NOMO-1 treated with DMSO at 0.1 percent for 48 hours (cell line): ENCODE measurements at regions not wholly inside any gene's neighbourhood (a gene's known extent, or its start where the extent isn't known, plus 50 kb on each side); places are given as distances from the start of the nearest gene placed in this dataset.

Source experiments
- DNase-seq: peaks from one replicate; lab custom pipeline; 2025; ENCODE audit not compliant: unreplicated experiment; lab: John Stamatoyannopoulos, UW

GRCh38 chr2:48104418-48104817 is 198.1 kb upstream of the FBXO11 start:
- no peak for DNase-seq

GRCh38 chr2:48105848-48106247 is 199.6 kb upstream of the FBXO11 start:
- DNase-seq = peak; percentile 24

- DNase-seq = peak; percentile 23
Measured at GRCh38 chr2:48107326-48107925, 201.1 kb upstream of the FBXO11 start.

GRCh38 chr2:48108455-48108854 is 202.2 kb upstream of the FBXO11 start:
- no peak for DNase-seq

- DNase-seq = peak; percentile 27
Measured at GRCh38 chr2:48109491-48110204, 203.3 kb upstream of the FBXO11 start.

GRCh38 chr2:48110492-48110891 is 204.0 kb upstream of the FOXN2 start:
- DNase-seq = no peak

GRCh38 chr2:48112911-48113680 is 201.4 kb upstream of the FOXN2 start:
- peak; percentile 90 for DNase-seq

GRCh38 chr2:48113767-48114166 is 200.7 kb upstream of the FOXN2 start:
- DNase-seq = peak; percentile 54

- DNase-seq = peak; percentile 54
Measured at GRCh38 chr2:48114256-48114655, 200.2 kb upstream of the FOXN2 start.

- no peak for DNase-seq
Measured at GRCh38 chr2:48116497-48116896, 198.0 kb upstream of the FOXN2 start.

- no peak for DNase-seq
Measured at GRCh38 chr2:48118895-48119294, 195.6 kb upstream of the FOXN2 start.

GRCh38 chr2:48120112-48120511 is 194.4 kb upstream of the FOXN2 start:
- no peak for DNase-seq

GRCh38 chr2:48120759-48121242 is 193.7 kb upstream of the FOXN2 start:
- DNase-seq = peak; percentile 94

- DNase-seq = no peak
Measured at GRCh38 chr2:48122166-48122565, 192.3 kb upstream of the FOXN2 start.

GRCh38 chr2:48124592-48124991 is 189.9 kb upstream of the FOXN2 start:
- DNase-seq = no peak

- DNase-seq = no peak
Measured at GRCh38 chr2:48126162-48126561, 188.3 kb upstream of the FOXN2 start.

- DNase-seq = no peak
Measured at GRCh38 chr2:48127612-48128191, 186.8 kb upstream of the FOXN2 start.

GRCh38 chr2:48129293-48129950 is 185.1 kb upstream of the FOXN2 start:
- DNase-seq = no peak

- DNase-seq = no peak
Measured at GRCh38 chr2:48131539-48132270, 182.8 kb upstream of the FOXN2 start.

- DNase-seq = no peak
Measured at GRCh38 chr2:48132271-48132625, 182.2 kb upstream of the FOXN2 start.
